K562 (cell line): ENCODE measurements at regions not wholly inside any gene's neighbourhood (a gene's known extent, or its start where the extent isn't known, plus 50 kb on each side); places are given as distances from the start of the nearest gene placed in this dataset.

ENCODE experiments used
- ATAC-seq: fragments of 200-7000 bp; cut with Tn5 transposase; 3 replicates; pipeline ENCODE4 v1.9.1; 2020; ENCODE audit warnings: moderate library complexity
- BruUV-seq: library from RNA; stranded (reverse); fragments of 400-500 nt; replicated peaks from 2 replicates; lab custom pipeline; 2021; lab: Mats Ljungman, UMichigan
- CTCF ChIA-PET: fragments of 300-600 bp; formaldehyde crosslinking; extraction: SDS; loops from one replicate; lab custom pipeline; 2021; ENCODE audit warnings: low intra/inter-chr PET ratio; lab: Yijun Ruan, JAX
- POLR2A ChIA-PET: fragments of 300-600, 350-650 bp; sonication (Branson Sonifier 250); formaldehyde crosslinking; extraction: SDS; loops from one replicate; lab custom pipeline; 2021; ENCODE audit warnings: antibody characterized with exemption, inconsistent platforms; lab: Yijun Ruan, JAX
- DNase-seq, 4 experiments: peaks; one replicate each; pipeline versions ENCODE4 v3.0.0 to v3.0.0-alpha.2; 2011 to 2018; ENCODE audit warnings: low spot score in 3 of 4, mixed read lengths in 3 of 4; ENCODE audit errors: extremely low read depth in 1 of 4
- FAIRE-seq: peaks from 2 replicates; lab custom pipeline; 2011; peaks lifted over from hg19 to GRCh38; lab: Jason Lieb, UNC
- H2AFZ ChIP-seq: 2 replicates; pipeline ENCODE4 v1.6.0; 2011; ENCODE audit warnings: low read depth, low read length, control low read depth, inconsistent platforms
- H3K27ac ChIP-seq: fragments of 200-600 bp; 3 replicates; pipeline ENCODE4 v1.8.0; 2011; ENCODE audit warnings: low read depth, mild to moderate bottlenecking, control low read depth, inconsistent platforms, low read length, moderate library complexity, mixed read lengths; ENCODE audit errors: extremely low read depth
- H3K27me3 ChIP-seq, 2 experiments: fragments of 300-600 bp in 1 of 2; 2 replicates in 1 of 2; 3 replicates in 1 of 2; pipeline versions ENCODE4 v1.6.0 to v1.8.0; 2011; ENCODE audit warnings: inconsistent platforms in 2 of 2, low read length in 2 of 2, mild to moderate bottlenecking in 1 of 2, mixed read lengths in 1 of 2, moderate library complexity in 1 of 2; ENCODE audit not compliant: control insufficient read depth in 2 of 2, insufficient read depth in 2 of 2
- H3K36me3 ChIP-seq: fragments of 300-600 bp; 3 replicates; pipeline ENCODE4 v1.8.0; 2011; ENCODE audit warnings: mild to moderate bottlenecking, low read length, inconsistent platforms; ENCODE audit not compliant: control insufficient read depth, insufficient read depth
- H3K4me1 ChIP-seq, 2 experiments: fragments of 200-600 bp in 1 of 2; replicated peaks in 1 of 2; 2 replicates in 1 of 2; 3 replicates in 1 of 2; pipeline versions ENCODE4 v1.5.1 to v1.8.0; 2011; ENCODE audit warnings: inconsistent platforms in 2 of 2, low read length in 2 of 2, mild to moderate bottlenecking in 1 of 2, mixed read lengths in 1 of 2, moderate library complexity in 1 of 2; ENCODE audit not compliant: control insufficient read depth in 2 of 2, insufficient read depth in 2 of 2
- H3K4me2 ChIP-seq: 2 replicates; pipeline ENCODE4 v1.6.1; 2011; ENCODE audit warnings: low read length, control low read depth, inconsistent platforms, mixed read lengths; ENCODE audit not compliant: insufficient read depth
- H3K4me3 ChIP-seq: fragments of 200-600 bp; sonication (generic), shearing (Covaris generic); 2 replicates; pipeline ENCODE4 v1.5.1; 2016; ENCODE audit warnings: control low read depth, inconsistent platforms
- H3K79me2 ChIP-seq: fragments of 200-600 bp; 3 replicates; pipeline ENCODE4 v1.8.0; 2011; ENCODE audit warnings: low read length, inconsistent platforms; ENCODE audit not compliant: control insufficient read depth, insufficient read depth
- H3K9ac ChIP-seq, 2 experiments: 2 replicates each; pipeline versions ENCODE4 v1.6.0 to v1.6.1; 2011; ENCODE audit warnings: low read depth in 2 of 2, low read length in 2 of 2, control low read depth in 1 of 2, inconsistent platforms in 1 of 2, mild to moderate bottlenecking in 1 of 2, mixed read lengths in 1 of 2; ENCODE audit not compliant: insufficient read depth in 1 of 2
- H3K9me1 ChIP-seq: one replicate; pipeline ENCODE4 v1.6.0; 2011; ENCODE audit warnings: inconsistent platforms, mild to moderate bottlenecking, low read length, moderate library complexity; ENCODE audit not compliant: control insufficient read depth, insufficient read depth
- H3K9me3 ChIP-seq: replicated peaks from 2 replicates; pipeline ENCODE4 v1.5.1; 2011; ENCODE audit warnings: low read depth, low read length, inconsistent platforms; ENCODE audit not compliant: control insufficient read depth, insufficient read depth
- H4K20me1 ChIP-seq: replicated peaks from 2 replicates; pipeline ENCODE4 v1.6.1; 2011; ENCODE audit warnings: low read length, inconsistent platforms, mixed read lengths; ENCODE audit not compliant: control insufficient read depth, insufficient read depth
- ARNT ChIP-seq, 2 experiments: fragments of 450-650 bp; IDR thresholded peaks; 2 replicates each; pipeline ENCODE4 v1.6.1; 2016; ENCODE audit warnings: mild to moderate bottlenecking in 1 of 2
- CTBP1 ChIP-seq: fragments of 450-650 bp; IDR thresholded peaks from 2 replicates; pipeline ENCODE4 v1.6.1; 2016; ENCODE audit warnings: borderline replicate concordance
- HCFC1 ChIP-seq: IDR thresholded peaks from 2 replicates; pipeline ENCODE4 v1.6.1; 2012; ENCODE audit warnings: low read depth, low read length, improper control_type of control experiment
- MTA2 ChIP-seq: fragments of 450-650 bp; IDR thresholded peaks from 2 replicates; pipeline ENCODE4 v1.6.1; 2016; ENCODE audit warnings: low read depth
- NBN ChIP-seq: fragments of 450-650 bp; IDR thresholded peaks from 2 replicates; pipeline ENCODE4 v1.6.1; 2016; ENCODE audit warnings: low read depth, mild to moderate bottlenecking
- RFX1 ChIP-seq: fragments of 450-650 bp; IDR thresholded peaks from 2 replicates; pipeline ENCODE4 v1.6.1; 2016; ENCODE audit warnings: mild to moderate bottlenecking, moderate library complexity
- TBL1XR1 ChIP-seq, 2 experiments: IDR thresholded peaks; 2 replicates each; pipeline ENCODE4 v1.6.1; 2012; ENCODE audit warnings: improper control_type of control experiment in 2 of 2, low read length in 2 of 2, mild to moderate bottlenecking in 1 of 2
- ZNF197 ChIP-seq: fragments of 200-800 bp; sonication (Bioruptor generic); IDR thresholded peaks from 2 replicates; pipeline ENCODE4 v1.6.1; 2016; ENCODE audit warnings: low read depth, missing genetic modification characterization, missing compliant biosample characterization
- ZNF668 ChIP-seq: fragments of 250-450 bp; sonication (Bioruptor Pico); IDR thresholded peaks from 2 replicates; pipeline ENCODE4 v1.8.0; 2022; ENCODE audit warnings: mild to moderate bottlenecking, inconsistent platforms
- WGBS: fragments of 100-300 bp; shearing (Covaris generic); methylation state at CpG from one replicate; pipeline ENCODE4 v1.1.6; 2016; ENCODE audit warnings: low coverage, mixed read lengths; ENCODE audit not compliant: insufficient coverage; ENCODE audit errors: missing lambda C conversion rate; 5-methylcytosine and 5-hydroxymethylcytosine counted together
- in situ Hi-C: fragments of 300-500 bp; cut with MboI; formaldehyde crosslinking; loops from 4 replicates; pipeline ENCODE4 v1.15.0; 2018; ENCODE audit warnings: inconsistent platforms, mixed read lengths
- intact Hi-C: fragments of 100-400 bp; cut with micrococcal nuclease; formaldehyde crosslinking; loops from 2 replicates; pipeline ENCODE4 v1.14.2; 2022
- TF ChIP-seq, protein P1 (sequence below): fragments of 250-450 bp; sonication (Bioruptor Pico); IDR thresholded peaks from 2 replicates; pipeline ENCODE4 v1.4.0; 2020
- TF ChIP-seq, protein P2 (sequence below): fragments of 200-800 bp; sonication (Bioruptor generic); IDR thresholded peaks from 2 replicates; pipeline ENCODE4 v1.6.1; 2016; ENCODE audit warnings: missing genetic modification characterization, missing compliant biosample characterization

DNA sequence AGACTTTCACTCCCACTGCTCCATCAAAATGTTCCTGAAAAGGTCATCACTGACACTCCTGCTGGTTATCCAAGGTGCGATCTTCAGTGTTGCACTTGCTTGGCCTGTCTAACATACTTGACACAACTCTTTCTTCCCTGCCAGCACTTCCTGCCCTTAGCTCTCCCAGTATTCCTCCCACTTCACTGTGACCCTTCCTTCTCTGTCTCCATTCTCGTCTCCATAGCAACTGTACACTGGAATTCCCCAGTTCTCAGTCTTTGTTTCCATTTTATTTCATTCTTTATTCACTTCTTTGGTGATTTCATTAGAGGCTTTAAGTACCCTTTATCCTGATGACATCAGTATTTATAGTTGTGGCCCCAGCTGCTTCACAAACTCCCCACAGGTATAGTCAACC lies 333.0 kb downstream of the IRS1 start (continued):
- TF ChIP-seq, protein P1, sequence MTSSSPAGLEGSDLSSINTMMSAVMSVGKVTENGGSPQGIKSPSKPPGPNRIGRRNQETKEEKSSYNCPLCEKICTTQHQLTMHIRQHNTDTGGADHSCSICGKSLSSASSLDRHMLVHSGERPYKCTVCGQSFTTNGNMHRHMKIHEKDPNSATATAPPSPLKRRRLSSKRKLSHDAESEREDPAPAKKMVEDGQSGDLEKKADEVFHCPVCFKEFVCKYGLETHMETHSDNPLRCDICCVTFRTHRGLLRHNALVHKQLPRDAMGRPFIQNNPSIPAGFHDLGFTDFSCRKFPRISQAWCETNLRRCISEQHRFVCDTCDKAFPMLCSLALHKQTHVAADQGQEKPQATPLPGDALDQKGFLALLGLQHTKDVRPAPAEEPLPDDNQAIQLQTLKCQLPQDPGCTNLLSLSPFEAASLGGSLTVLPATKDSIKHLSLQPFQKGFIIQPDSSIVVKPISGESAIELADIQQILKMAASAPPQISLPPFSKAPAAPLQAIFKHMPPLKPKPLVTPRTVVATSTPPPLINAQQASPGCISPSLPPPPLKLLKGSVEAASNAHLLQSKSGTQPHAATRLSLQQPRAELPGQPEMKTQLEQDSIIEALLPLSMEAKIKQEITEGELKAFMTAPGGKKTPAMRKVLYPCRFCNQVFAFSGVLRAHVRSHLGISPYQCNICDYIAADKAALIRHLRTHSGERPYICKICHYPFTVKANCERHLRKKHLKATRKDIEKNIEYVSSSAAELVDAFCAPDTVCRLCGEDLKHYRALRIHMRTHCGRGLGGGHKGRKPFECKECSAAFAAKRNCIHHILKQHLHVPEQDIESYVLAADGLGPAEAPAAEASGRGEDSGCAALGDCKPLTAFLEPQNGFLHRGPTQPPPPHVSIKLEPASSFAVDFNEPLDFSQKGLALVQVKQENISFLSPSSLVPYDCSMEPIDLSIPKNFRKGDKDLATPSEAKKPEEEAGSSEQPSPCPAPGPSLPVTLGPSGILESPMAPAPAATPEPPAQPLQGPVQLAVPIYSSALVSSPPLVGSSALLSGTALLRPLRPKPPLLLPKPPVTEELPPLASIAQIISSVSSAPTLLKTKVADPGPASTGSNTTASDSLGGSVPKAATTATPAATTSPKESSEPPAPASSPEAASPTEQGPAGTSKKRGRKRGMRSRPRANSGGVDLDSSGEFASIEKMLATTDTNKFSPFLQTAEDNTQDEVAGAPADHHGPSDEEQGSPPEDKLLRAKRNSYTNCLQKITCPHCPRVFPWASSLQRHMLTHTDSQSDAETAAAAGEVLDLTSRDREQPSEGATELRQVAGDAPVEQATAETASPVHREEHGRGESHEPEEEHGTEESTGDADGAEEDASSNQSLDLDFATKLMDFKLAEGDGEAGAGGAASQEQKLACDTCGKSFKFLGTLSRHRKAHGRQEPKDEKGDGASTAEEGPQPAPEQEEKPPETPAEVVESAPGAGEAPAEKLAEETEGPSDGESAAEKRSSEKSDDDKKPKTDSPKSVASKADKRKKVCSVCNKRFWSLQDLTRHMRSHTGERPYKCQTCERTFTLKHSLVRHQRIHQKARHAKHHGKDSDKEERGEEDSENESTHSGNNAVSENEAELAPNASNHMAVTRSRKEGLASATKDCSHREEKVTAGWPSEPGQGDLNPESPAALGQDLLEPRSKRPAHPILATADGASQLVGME (CRISPR knock-in tag): no peak

DNA sequence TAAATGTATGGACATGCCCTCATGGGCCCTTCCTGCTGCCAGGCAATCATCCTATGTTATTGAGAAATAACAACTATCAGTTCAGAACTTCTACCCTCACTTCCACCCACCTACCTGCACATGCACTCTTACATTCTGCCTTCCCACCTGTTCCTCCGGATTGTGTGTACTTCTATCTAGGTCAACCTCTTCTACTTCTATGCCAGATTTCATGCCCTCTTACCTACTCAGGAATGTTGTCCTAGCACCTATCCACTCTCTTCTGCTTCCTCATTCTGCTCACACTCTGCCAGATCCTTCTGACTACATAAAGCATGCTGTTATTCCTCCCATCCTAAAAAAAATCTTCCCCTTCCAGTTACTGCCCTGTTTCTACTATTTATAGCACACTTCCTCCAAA lies 333.5 kb downstream of the IRS1 start:
- intact Hi-C loops: no loop called here
- Histone ChIP-seq H3K9me3 (no peaks in the 10 kb centered on the region), H3K27ac (no peak overlapping the region), H3K27me3 (no peaks in the 10 kb centered on the region), H3K4me3 (no peak overlapping the region), H2AFZ (no peak overlapping the region), H3K9me1 (no peaks in the 10 kb centered on the region), H3K9ac (no peak overlapping the region), H3K4me1 (no peaks in the 10 kb centered on the region), H4K20me1 (no peaks in the 10 kb centered on the region), H3K36me3 (no peaks in the 10 kb centered on the region), H3K79me2 (no peaks in the 10 kb centered on the region), H3K4me2 (no peak overlapping the region)
- no peak for FAIRE-seq
- CTCF ChIA-PET: no interaction called here
- no peak for DNase-seq
- in situ Hi-C loops: no loop called here
- ATAC-seq: no peak
- no TSS peak for BruUV-seq
- POLR2A ChIA-PET: no interaction called here
- WGBS: 0% methylated on average over 1 of the region's 1 CpG
- TF ChIP-seq TBL1XR1 (IDR thresholded peaks at IDR 0.05; ENCODE audit: low read length in 2 of 2): no peak
- TF ChIP-seq MTA2: no peak
- TF ChIP-seq CTBP1: no peak
- no peak for TF ChIP-seq ARNT (IDR thresholded peaks at IDR 0.05)
- no peak for TF ChIP-seq NBN
- TF ChIP-seq ZNF668 (CRISPR knock-in tag): no peak
- TF ChIP-seq, protein P2, sequence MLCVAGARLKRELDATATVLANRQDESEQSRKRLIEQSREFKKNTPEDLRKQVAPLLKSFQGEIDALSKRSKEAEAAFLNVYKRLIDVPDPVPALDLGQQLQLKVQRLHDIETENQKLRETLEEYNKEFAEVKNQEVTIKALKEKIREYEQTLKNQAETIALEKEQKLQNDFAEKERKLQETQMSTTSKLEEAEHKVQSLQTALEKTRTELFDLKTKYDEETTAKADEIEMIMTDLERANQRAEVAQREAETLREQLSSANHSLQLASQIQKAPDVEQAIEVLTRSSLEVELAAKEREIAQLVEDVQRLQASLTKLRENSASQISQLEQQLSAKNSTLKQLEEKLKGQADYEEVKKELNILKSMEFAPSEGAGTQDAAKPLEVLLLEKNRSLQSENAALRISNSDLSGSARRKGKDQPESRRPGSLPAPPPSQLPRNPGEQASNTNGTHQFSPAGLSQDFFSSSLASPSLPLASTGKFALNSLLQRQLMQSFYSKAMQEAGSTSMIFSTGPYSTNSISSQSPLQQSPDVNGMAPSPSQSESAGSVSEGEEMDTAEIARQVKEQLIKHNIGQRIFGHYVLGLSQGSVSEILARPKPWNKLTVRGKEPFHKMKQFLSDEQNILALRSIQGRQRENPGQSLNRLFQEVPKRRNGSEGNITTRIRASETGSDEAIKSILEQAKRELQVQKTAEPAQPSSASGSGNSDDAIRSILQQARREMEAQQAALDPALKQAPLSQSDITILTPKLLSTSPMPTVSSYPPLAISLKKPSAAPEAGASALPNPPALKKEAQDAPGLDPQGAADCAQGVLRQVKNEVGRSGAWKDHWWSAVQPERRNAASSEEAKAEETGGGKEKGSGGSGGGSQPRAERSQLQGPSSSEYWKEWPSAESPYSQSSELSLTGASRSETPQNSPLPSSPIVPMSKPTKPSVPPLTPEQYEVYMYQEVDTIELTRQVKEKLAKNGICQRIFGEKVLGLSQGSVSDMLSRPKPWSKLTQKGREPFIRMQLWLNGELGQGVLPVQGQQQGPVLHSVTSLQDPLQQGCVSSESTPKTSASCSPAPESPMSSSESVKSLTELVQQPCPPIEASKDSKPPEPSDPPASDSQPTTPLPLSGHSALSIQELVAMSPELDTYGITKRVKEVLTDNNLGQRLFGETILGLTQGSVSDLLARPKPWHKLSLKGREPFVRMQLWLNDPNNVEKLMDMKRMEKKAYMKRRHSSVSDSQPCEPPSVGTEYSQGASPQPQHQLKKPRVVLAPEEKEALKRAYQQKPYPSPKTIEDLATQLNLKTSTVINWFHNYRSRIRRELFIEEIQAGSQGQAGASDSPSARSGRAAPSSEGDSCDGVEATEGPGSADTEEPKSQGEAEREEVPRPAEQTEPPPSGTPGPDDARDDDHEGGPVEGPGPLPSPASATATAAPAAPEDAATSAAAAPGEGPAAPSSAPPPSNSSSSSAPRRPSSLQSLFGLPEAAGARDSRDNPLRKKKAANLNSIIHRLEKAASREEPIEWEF (CRISPR knock-in tag): no peak
- no peak for TF ChIP-seq ZNF197 (CRISPR knock-in tag)
- no peak for TF ChIP-seq HCFC1
- TF ChIP-seq RFX1: no peak
